Nucleus accumbens (tissue), 56 donors: ENCODE measurements at regions not wholly inside any gene's neighbourhood (a gene's known extent, or its start where the extent isn't known, plus 50 kb on each side); places are given as distances from the start of the nearest gene placed in this dataset.

Source experiments
- DNase-seq, 56 donors: peaks; one replicate each; lab custom pipeline; 2025; lab: John Stamatoyannopoulos, UW

- DNase-seq = peak in 1 of 56 donors; percentile 1
These were observed 486.4 kb upstream of the FAT1 start for GRCh38 chr4:187209921-187210613.

- DNase-seq = no peak
These were observed 488.9 kb upstream of the FAT1 start for GRCh38 chr4:187212446-187213080.

- DNase-seq = no peak
These were observed 491.8 kb upstream of the FAT1 start for GRCh38 chr4:187215438-187215837.

- DNase-seq = no peak
These were observed 495.1 kb upstream of the FAT1 start for GRCh38 chr4:187218705-187219245.

GRCh38 chr4:187224560-187224959, 500.9 kb upstream of the FAT1 start:
- no peak for DNase-seq

GRCh38 chr4:187227907-187228704, 504.4 kb upstream of the FAT1 start:
- DNase-seq = no peak

- no peak for DNase-seq
These were observed 508.5 kb upstream of the FAT1 start for GRCh38 chr4:187232196-187232595.

GRCh38 chr4:187232796-187233195, 509.1 kb upstream of the FAT1 start:
- no peak for DNase-seq

GRCh38 chr4:187235456-187236170, 512.0 kb upstream of the FAT1 start:
- peak in 46 of 56 donors; percentile 0 to 78 (median 26) for DNase-seq

- DNase-seq = no peak
These were observed 512.7 kb upstream of the FAT1 start for GRCh38 chr4:187236209-187236890.

GRCh38 chr4:187238646-187239045, 515.0 kb upstream of the FAT1 start:
- no peak for DNase-seq

- DNase-seq = no peak
These were observed 528.2 kb upstream of the FAT1 start for GRCh38 chr4:187251896-187252295.

- no peak for DNase-seq
These were observed 533.2 kb upstream of the FAT1 start for GRCh38 chr4:187256897-187257296.

GRCh38 chr4:187258651-187259401, 535.2 kb upstream of the FAT1 start:
- no peak for DNase-seq

GRCh38 chr4:187268940-187269339, 545.3 kb upstream of the FAT1 start:
- DNase-seq = no peak

- DNase-seq = no peak
These were observed 546.5 kb upstream of the FAT1 start for GRCh38 chr4:187270154-187270553.

GRCh38 chr4:187271848-187272247, 548.2 kb upstream of the FAT1 start:
- DNase-seq = no peak

- DNase-seq = no peak
These were observed 550.5 kb upstream of the FAT1 start for GRCh38 chr4:187274153-187274552.

- no peak for DNase-seq
These were observed 553.2 kb upstream of the FAT1 start for GRCh38 chr4:187276736-187277408.
